Prostate gland (tissue), 2 donors: ENCODE measurements at regions not wholly inside any gene's neighbourhood (a gene's known extent, or its start where the extent isn't known, plus 50 kb on each side); places are given as distances from the start of the nearest gene placed in this dataset.

Experiments used
- DNase-seq: peaks from one replicate; pipeline ENCODE4 v3.0.0-alpha.2; 2019; ENCODE audit warnings: low spot score
- H3K27ac ChIP-seq, 2 donors: fragments of 200-600 bp; sonication (generic); 2 replicates each; pipeline ENCODE4 v1.5.1; 2017 to 2019
- H3K27me3 ChIP-seq: fragments of 200-600 bp; sonication (generic); replicated peaks from 2 replicates; pipeline ENCODE4 v1.5.1; 2019; ENCODE audit not compliant: insufficient read depth
- H3K36me3 ChIP-seq, 2 donors: fragments of 200-600 bp; sonication (generic); 1 replicate in 1 of 2; 2 replicates in 1 of 2; pipeline versions ENCODE4 v1.5.1 to v1.8.1; 2017 to 2019
- H3K4me1 ChIP-seq: fragments of 200-600 bp; sonication (generic); replicated peaks from 2 replicates; pipeline ENCODE4 v1.5.1; 2019
- H3K4me3 ChIP-seq, 2 donors: fragments of 200-600 bp; sonication (generic); 2 replicates each; pipeline ENCODE4 v1.5.1; 2017 to 2019
- H3K9me3 ChIP-seq: fragments of 200-600 bp; sonication (generic); 2 replicates; pipeline ENCODE4 v1.5.1; 2017
- POLR2A ChIP-seq: fragments of 450-650 bp; IDR thresholded peaks from one replicate; pipeline ENCODE4 v1.6.1; 2016; ENCODE audit warnings: antibody characterized with exemption, mild to moderate bottlenecking
- POLR2AphosphoS5 ChIP-seq: sonication (generic); formaldehyde crosslinking; IDR thresholded peaks from one replicate; pipeline ENCODE4 v1.6.1; 2017; ENCODE audit warnings: antibody characterized with exemption
- WGBS: methylation state at CpG from one replicate; pipeline ENCODE4 v1.1.5; 2018; 5-methylcytosine and 5-hydroxymethylcytosine counted together
- intact Hi-C: fragments of 100-400 bp; cut with DNase I; formaldehyde crosslinking; loops from one replicate; pipeline ENCODE4 v1.14.2; 2022
- TF ChIP-seq, protein P1 (sequence below), 4 experiments: fragments of 200-600 bp in 2 of 4; fragments of 450-650 bp in 2 of 4; sonication (generic) in 2 of 4; IDR thresholded peaks; 1 replicate in 3 of 4; 2 replicates in 1 of 4; pipeline ENCODE4 v1.5.1; 2016 to 2019; ENCODE audit warnings: antibody characterized with exemption in 4 of 4, mild to moderate bottlenecking in 2 of 4, moderate library complexity in 2 of 4

DNA sequence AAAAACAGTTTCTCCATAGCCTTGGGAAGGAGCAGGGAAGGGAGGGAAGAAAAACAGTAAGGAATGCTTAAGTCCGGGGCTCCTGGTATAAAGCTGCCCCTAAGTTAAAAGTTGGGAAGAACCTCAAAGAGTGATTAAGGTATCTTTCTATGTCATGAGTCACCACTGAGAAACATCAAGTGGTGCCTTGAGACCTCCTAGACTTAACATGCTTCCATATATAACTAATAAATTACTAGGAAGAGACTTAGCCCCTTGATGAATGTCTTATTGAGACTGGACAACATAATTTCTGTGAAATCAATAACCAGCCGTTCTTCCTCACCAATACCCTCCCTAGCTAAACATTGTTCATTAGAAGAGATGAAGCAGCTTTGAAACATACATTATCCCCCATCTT, 121.8 kb upstream of the SLC44A3 start:
- no peaks in the 10 kb centered on the region for H3K4me1 ChIP-seq
- H3K36me3 ChIP-seq: no peaks in the 10 kb centered on the region
- intact Hi-C loops: no loop called here
- no peak for DNase-seq
- H3K9me3 ChIP-seq: no peaks in the 10 kb centered on the region
- H3K27me3 ChIP-seq: no peaks in the 10 kb centered on the region
- no peak overlapping the region for H3K27ac ChIP-seq
- H3K4me3 ChIP-seq: no peak overlapping the region
- WGBS: 64% methylated on average over 2 of the region's 2 CpGs
- no peak for TF ChIP-seq POLR2A
- TF ChIP-seq, protein P1, sequence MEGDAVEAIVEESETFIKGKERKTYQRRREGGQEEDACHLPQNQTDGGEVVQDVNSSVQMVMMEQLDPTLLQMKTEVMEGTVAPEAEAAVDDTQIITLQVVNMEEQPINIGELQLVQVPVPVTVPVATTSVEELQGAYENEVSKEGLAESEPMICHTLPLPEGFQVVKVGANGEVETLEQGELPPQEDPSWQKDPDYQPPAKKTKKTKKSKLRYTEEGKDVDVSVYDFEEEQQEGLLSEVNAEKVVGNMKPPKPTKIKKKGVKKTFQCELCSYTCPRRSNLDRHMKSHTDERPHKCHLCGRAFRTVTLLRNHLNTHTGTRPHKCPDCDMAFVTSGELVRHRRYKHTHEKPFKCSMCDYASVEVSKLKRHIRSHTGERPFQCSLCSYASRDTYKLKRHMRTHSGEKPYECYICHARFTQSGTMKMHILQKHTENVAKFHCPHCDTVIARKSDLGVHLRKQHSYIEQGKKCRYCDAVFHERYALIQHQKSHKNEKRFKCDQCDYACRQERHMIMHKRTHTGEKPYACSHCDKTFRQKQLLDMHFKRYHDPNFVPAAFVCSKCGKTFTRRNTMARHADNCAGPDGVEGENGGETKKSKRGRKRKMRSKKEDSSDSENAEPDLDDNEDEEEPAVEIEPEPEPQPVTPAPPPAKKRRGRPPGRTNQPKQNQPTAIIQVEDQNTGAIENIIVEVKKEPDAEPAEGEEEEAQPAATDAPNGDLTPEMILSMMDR (IDR thresholded peaks at IDR 0.05): no peak
- no peak for TF ChIP-seq POLR2AphosphoS5

DNA sequence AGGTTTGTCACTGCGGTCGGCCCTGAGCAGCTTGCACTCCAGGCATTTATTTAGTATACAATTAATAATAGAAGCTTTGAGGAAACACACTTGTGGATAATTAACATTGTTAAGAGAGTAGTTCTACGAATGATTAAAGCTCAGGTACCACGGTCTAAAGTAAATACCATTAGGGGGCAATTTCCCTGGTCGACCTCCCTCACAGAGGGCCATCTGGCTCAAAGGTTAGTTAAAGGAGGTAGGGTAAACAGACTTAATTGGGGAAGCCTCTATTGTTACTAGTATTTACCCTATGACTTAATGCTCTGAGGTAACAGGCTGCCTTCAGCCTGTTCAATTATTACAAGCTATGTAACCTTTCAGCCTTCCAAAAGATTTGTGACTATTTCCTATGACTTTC, 122.3 kb upstream of the SLC44A3 start:
- Histone ChIP-seq H3K27me3 (no peaks in the 10 kb centered on the region), H3K9me3 (no peaks in the 10 kb centered on the region), H3K4me1 (no peaks in the 10 kb centered on the region), H3K27ac (no peak overlapping the region), H3K36me3 (no peaks in the 10 kb centered on the region), H3K4me3 (no peak overlapping the region)
- 47% methylated on average over 5 of the region's 5 CpGs for WGBS
- TF ChIP-seq POLR2A (no peak), POLR2AphosphoS5 (no peak)
- TF ChIP-seq, protein P1 (IDR thresholded peaks at IDR 0.05): no peak
- no peak for DNase-seq
- intact Hi-C loops: no loop called here

DNA sequence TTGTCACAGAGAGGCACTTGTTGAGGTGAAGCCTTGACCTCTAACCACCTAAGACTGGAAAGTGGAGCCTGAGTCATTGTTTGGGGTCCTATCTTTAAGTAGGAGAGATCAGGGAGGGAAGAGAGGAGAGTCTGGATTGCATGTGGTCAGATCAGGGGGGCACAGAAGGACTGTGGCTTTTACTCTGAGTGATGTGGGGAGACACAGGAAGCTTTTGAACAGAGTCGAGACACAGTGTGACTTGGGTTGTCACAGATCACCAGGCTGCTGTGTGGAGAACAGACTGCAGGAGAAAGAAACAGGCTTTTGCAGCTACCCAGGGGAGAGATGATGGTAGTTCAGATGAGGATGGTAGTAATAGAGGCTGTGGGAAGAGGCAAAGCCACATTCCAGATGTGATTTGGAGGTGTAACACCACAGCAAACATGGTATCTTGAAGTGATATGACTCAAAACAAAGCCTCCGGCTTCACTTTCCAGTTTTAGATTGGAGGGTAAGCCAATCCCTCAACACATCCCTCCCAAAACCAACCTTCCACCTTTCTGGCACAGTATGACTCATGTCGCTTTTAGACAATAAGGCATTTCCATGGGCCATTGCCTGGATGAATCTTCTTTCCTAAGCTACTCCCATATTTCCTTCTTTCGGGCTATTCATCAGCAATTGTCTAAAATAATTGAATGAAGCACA, 125.8 kb upstream of the SLC44A3 start:
- Histone ChIP-seq H3K27ac (no peak overlapping the region), H3K27me3 (no peaks in the 10 kb centered on the region), H3K36me3 (no peaks in the 10 kb centered on the region), H3K4me3 (no peak overlapping the region), H3K9me3 (no peaks in the 10 kb centered on the region), H3K4me1 (no peaks in the 10 kb centered on the region)
- WGBS: 98% methylated on average over 4 of the region's 4 CpGs
- TF ChIP-seq POLR2AphosphoS5 (no peak), POLR2A (no peak)
- TF ChIP-seq, protein P1 (IDR thresholded peaks at IDR 0.05): no peak
- intact Hi-C loops: no loop called here
- DNase-seq: no peak

DNA sequence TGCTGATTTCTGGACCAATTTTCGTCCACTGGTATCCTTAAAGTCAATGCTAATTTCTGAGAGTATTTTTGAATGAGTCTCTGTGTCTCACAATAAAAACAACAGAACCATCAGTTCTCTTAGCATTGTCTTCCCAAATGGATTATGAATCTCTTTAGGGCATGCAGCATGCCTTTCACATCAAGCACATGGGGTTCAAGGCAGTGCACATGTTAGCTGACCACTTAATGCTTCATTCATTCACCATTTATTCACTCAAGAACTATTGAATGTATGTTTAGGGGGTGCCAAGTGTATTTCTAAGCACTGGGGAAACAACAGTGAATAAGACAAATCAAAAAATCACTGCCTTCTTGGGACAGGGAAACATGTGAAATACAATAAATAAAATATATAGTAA, 126.7 kb upstream of the SLC44A3 start:
- H3K4me3 ChIP-seq: no peak overlapping the region
- H3K27ac ChIP-seq: no peak overlapping the region
- H3K9me3 ChIP-seq: no peaks in the 10 kb centered on the region
- intact Hi-C loops: no loop called here
- H3K36me3 ChIP-seq: no peaks in the 10 kb centered on the region
- DNase-seq: no peak
- H3K4me1 ChIP-seq: no peaks in the 10 kb centered on the region
- no peak for TF ChIP-seq POLR2A
- TF ChIP-seq, protein P1 (IDR thresholded peaks at IDR 0.05): no peak
- TF ChIP-seq POLR2AphosphoS5: no peak
- WGBS: 92% methylated on average over 1 of the region's 1 CpG
- H3K27me3 ChIP-seq: no peaks in the 10 kb centered on the region

DNA sequence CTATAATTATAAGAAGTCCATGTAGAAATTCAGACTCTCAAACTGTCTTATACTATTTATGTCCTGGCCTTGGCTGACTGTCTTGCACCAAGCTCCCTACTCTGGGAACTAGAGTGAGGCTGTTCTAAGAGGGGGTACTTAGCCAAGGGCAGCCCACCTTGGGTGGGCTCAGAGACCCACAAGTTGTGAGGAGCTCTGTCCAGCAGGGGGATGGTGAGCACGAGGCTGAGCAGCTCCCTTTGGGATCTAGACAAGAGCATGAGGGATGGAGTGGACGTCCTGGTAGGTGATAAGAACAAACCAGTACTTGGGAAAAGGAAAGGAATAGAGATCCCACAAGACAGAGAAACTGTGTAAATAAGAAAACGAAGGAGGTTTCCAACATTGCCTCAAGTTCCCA, 127.1 kb upstream of the SLC44A3 start:
- Histone ChIP-seq H3K27ac (no peak overlapping the region), H3K4me1 (no peaks in the 10 kb centered on the region), H3K9me3 (no peaks in the 10 kb centered on the region), H3K4me3 (no peak overlapping the region), H3K36me3 (no peaks in the 10 kb centered on the region), H3K27me3 (no peaks in the 10 kb centered on the region)
- 95% methylated on average over 3 of the region's 3 CpGs for WGBS
- TF ChIP-seq POLR2AphosphoS5: no peak
- TF ChIP-seq POLR2A: no peak
- TF ChIP-seq, protein P1 (IDR thresholded peaks at IDR 0.05): no peak
- DNase-seq: no peak
- intact Hi-C loops: no loop called here
